GM13976 (cell line): ENCODE measurements at regions not wholly inside any gene's neighbourhood (a gene's known extent, or its start where the extent isn't known, plus 50 kb on each side); places are given as distances from the start of the nearest gene placed in this dataset.
"Not testable (repeated sequence)": the region's sequence is repeated elsewhere in the genome, so short reads cannot be mapped to it uniquely, and the experiment has no call there.

Source experiments
- DNase-seq: peaks from one replicate; pipeline ENCODE4 v3.0.0; 2012; ENCODE audit warnings: low spot score
- CTCF ChIP-seq: IDR thresholded peaks from 2 replicates; pipeline ENCODE4 v1.5.1; 2012; ENCODE audit warnings: borderline replicate concordance, mild to moderate bottlenecking; ENCODE audit not compliant: insufficient read depth; ENCODE audit errors: extremely low read depth, missing control alignments, control extremely low read depth
- in situ Hi-C: fragments of 300-500 bp; cut with MboI; formaldehyde crosslinking; loops from one replicate; pipeline ENCODE4 v1.12.0; 2022; ENCODE audit warnings: low sequenced_read_pairs, mixed read lengths, inconsistent platforms; ENCODE audit not compliant: unreplicated experiment

GRCh38 chr21:25458484-25458883 is 148.8 kb downstream of the MRPL39 start:
- in situ Hi-C loops: no loop called here
- no peak for DNase-seq
- no peak for TF ChIP-seq CTCF

- no peak for TF ChIP-seq CTCF
- in situ Hi-C loops: no loop called here
- DNase-seq: no peak
Measured at GRCh38 chr21:25457946-25458345, 149.3 kb downstream of the MRPL39 start.

GRCh38 chr21:25457411-25457810 is 149.9 kb downstream of the MRPL39 start:
- no peak for TF ChIP-seq CTCF
- peak; percentile 29 for DNase-seq

GRCh38 chr21:25456672-25457071 is 150.6 kb downstream of the MRPL39 start:
- in situ Hi-C loops: no loop called here
- TF ChIP-seq CTCF: no peak
- no peak for DNase-seq

More at GRCh38 chr21:25457411-25457810, 149.9 kb downstream of the MRPL39 start:
- in situ Hi-C loops: no loop called here

GRCh38 chr21:25453524-25453923 is 153.8 kb downstream of the MRPL39 start:
- TF ChIP-seq CTCF: no peak
- in situ Hi-C loops: no loop called here
- no peak for DNase-seq

- in situ Hi-C loops: no loop called here
- DNase-seq: no peak
- no peak for TF ChIP-seq CTCF
Measured at GRCh38 chr21:25449950-25450349, 157.3 kb downstream of the MRPL39 start.

- no peak for TF ChIP-seq CTCF
- in situ Hi-C loops: no loop called here
- DNase-seq: no peak
Measured at GRCh38 chr21:25441835-25442234, 165.4 kb downstream of the MRPL39 start.

- in situ Hi-C loops, DNase-seq: not testable (repeated sequence)
Measured at GRCh38 chr21:25437465-25437864, 169.8 kb downstream of the MRPL39 start.
